NT2/D1 (cell line): ENCODE measurements at regions not wholly inside any gene's neighbourhood (a gene's known extent, or its start where the extent isn't known, plus 50 kb on each side); places are given as distances from the start of the nearest gene placed in this dataset.

Source experiments
- YY1 ChIP-seq: IDR thresholded peaks from 2 replicates; pipeline ENCODE4 v1.6.1; 2011; ENCODE audit not compliant: insufficient read length, insufficient read depth
- ZNF274 ChIP-seq: IDR thresholded peaks from 2 replicates; pipeline ENCODE4 v1.6.1; 2011; ENCODE audit warnings: mild to moderate bottlenecking, low read depth, low read length

DNA sequence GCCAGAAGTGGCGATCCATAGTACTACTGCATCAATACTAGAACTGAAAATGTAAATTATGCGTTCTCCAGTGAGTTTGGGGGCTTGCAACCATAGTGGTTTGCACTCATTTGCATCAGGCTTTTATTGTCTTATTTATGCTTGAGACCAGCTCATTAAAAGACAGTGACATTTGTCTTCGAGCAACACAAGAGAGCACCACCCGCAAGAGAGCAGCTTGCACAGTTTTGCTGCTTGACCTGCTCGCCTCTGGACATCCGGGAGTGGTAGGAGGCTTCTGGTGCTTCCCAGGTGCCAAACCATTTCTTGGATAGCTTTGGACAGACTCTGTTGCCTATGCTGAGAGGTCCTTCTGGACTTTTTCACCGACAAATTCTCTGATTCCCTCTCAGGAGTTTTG is 294.6 kb downstream of the MEX3B start:
- TF ChIP-seq ZNF274 (no peak), YY1 (no peak)
